GM18867 (cell line): ENCODE measurements at regions not wholly inside any gene's neighbourhood (a gene's known extent, or its start where the extent isn't known, plus 50 kb on each side); places are given as distances from the start of the nearest gene placed in this dataset.

Experiments used
- ATAC-seq: cut with Tn5 transposase; IDR thresholded peaks from one replicate; pipeline ENCODE4 v1.9.1; 2021; ENCODE audit warnings: mild to moderate bottlenecking, moderate library complexity; ENCODE audit not compliant: unreplicated experiment

DNA sequence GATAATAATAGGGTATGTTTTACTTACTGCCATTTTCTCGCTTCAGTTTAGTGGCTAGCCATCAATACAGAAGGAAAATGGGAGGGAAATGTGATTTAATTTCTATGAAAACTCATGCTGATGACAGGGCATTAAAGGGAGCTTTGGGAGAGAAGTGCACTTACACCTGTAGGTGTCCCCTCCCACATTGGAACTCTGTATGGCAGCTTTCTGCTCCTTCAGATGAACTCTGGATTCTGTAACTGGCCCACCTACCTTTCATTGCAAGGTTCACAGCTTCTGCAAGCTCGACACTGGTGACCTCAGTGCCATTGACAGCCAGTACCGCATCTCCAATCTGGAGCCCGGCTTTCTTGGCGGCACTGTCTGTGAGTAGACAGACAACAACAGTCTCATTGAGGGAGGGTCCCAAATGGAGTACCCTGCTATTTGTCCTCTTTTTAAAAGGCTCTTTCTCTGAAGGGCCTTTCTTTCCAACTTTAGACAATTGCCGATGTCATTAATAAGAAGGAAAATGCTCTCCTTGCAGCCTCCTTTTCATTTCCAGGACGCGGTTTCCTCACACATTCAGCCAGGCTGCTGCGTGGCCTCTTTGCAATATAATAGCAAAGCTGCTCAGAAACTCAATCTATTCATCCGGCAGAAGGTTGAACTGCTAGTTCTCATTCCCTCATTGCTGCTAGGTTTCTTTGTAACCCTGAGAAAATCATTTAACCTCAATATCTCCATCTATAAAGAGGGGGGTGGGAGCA lies 63.6 kb downstream of the NUDT12 start:
- no peak for ATAC-seq

- no peak for ATAC-seq
Measured at GRCh38 chr5:103498211-103498610, 64.4 kb downstream of the NUDT12 start.

GRCh38 chr5:103497781-103498180 lies 64.8 kb downstream of the NUDT12 start:
- ATAC-seq: no peak

DNA sequence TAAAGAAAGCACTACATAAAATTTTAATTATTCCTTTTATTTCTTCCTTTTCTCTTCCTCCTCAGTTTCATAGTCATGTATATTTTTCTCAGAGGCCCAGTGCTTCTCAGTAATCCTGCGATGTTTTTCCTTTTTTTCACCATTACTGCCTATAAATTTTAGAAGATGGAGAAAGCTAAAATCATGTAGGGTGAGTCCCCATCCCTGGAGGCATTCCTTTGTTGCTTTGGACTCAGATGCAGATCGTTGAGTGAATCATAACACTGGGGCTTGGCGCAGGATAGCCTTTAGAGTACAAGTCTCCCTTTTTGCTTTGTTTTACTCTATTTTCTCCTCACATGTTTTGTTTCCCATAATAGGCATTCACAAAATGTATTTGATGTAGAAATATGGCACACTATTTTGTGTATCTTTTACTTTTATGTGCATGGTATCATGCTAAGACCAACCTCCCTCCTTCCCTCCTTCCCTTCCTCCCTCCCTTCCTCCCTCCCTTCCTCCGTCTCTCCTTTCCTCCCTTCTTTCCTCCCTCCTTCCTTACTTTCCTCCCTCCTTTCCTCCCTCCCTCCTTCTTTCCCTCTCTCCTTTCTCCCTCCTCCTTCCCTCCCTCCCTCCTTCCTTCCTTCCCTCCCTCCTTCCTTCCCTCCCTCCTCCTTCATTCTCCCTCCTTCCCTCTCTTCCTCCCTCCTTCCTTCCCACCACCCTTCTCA lies 72.4 kb downstream of the NUDT12 start:
- no peak for ATAC-seq

- no peak for ATAC-seq
Measured at GRCh38 chr5:103489307-103489706, 73.3 kb downstream of the NUDT12 start.

DNA sequence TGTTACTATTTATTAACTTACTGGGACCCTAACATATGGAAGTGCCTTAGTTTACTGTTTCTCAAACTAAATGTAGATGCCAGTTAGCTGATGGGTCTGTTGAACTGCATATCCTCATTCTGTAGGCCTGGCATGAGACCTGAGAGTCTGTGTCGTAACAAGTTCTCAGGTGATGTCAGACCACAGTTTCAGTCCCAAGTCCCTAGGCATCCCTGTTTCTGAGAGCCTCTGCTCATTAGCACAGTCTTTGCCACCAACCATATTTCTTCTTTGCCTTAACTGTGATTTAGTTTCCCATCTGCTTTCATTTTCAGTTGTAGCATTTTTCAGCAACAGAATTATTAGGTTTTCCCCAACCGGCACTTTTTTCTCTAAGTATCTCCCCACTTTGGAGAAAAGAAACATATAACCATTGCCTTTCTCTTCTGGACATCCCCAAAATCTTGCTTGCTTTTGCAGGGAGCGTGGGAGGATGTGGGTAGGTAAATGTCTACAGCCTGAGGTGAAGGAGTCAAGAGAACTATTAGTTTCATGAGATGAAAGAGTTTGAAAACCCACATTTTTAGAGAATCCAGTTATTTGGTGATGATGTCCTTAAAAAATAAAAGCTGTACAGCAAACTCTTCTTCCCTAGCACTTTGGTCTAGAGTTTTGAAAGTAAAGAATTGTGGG lies 74.6 kb downstream of the NUDT12 start:
- peak; percentile 73 for ATAC-seq

GRCh38 chr5:103487218-103487617 lies 75.4 kb downstream of the NUDT12 start:
- ATAC-seq: no peak

- ATAC-seq: no peak
Measured at GRCh38 chr5:103486739-103487138, 75.8 kb downstream of the NUDT12 start.

DNA sequence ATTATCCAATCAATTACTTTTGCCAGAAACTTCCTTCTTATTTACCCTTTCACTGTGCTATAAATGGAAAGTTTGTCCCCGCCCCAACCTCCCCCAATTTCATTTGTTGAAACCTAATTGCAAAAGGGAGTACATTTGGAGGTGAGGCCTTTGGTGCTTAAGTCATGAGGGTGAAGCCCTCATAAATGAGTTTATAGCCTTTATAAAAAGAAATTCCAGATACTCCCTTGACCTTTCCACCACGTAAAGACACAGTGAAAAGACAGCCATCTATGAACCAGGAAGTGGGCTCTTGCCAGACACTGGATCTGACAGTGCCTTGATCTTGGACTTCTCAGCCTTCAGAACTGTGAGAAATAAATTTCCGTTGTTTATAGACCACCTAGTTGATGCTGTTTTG lies 82.3 kb downstream of the NUDT12 start:
- ATAC-seq: no peak

GRCh38 chr5:103477678-103478077 lies 84.9 kb downstream of the NUDT12 start:
- no peak for ATAC-seq

- ATAC-seq: no peak
Measured at GRCh38 chr5:103476811-103477210, 85.8 kb downstream of the NUDT12 start.

- peak; percentile 54 for ATAC-seq
Measured at GRCh38 chr5:103475629-103476240, 86.9 kb downstream of the NUDT12 start.

GRCh38 chr5:103474677-103475076 lies 87.9 kb downstream of the NUDT12 start:
- ATAC-seq: no peak

GRCh38 chr5:103473725-103474124 lies 88.9 kb downstream of the NUDT12 start:
- no peak for ATAC-seq

GRCh38 chr5:103472830-103473229 lies 89.8 kb downstream of the NUDT12 start:
- ATAC-seq: no peak

DNA sequence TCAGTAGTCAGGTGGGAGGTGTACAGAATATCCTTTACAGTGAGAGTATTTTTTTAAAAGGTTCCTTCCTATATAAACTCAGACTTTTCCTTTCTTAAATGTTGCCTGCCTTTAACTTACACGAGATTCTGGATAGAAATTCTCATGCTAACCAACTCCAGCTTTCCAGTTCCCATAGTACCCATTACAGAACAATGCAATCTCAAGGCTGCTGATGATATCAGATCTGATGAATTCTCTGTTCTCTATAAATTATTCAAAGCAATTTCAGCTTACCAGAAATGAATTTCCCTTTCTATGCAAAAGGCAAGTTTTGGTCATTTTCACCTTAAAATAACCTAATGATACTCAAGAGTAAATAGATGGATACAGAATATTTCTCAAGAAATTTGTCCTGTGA lies 90.3 kb downstream of the NUDT12 start:
- no peak for ATAC-seq

- no peak for ATAC-seq
Measured at GRCh38 chr5:103469288-103470040, 93.1 kb downstream of the NUDT12 start.

GRCh38 chr5:103467831-103468230 lies 94.8 kb downstream of the NUDT12 start:
- ATAC-seq: no peak

GRCh38 chr5:103466495-103466894 lies 96.1 kb downstream of the NUDT12 start:
- no peak for ATAC-seq

- ATAC-seq: no peak
Measured at GRCh38 chr5:103465891-103466290, 96.7 kb downstream of the NUDT12 start.
